HCT116 (cell line): ENCODE measurements at regions not wholly inside any gene's neighbourhood (a gene's known extent, or its start where the extent isn't known, plus 50 kb on each side); places are given as distances from the start of the nearest gene placed in this dataset.

Source experiments
- ATAC-seq: fragments of 200-7000 bp; cut with Tn5 transposase; 2 replicates; pipeline ENCODE4 v1.9.1; 2020; ENCODE audit warnings: mild to moderate bottlenecking, moderate library complexity
- BruUV-seq: library from RNA; stranded (reverse); fragments of 400-500 nt; replicated peaks from 2 replicates; lab custom pipeline; 2021; lab: Mats Ljungman, UMichigan
- CTCF ChIA-PET: fragments of 300-600 bp; sonication (Branson Sonifier 250); formaldehyde crosslinking; loops from one replicate; lab custom pipeline; 2021; ENCODE audit warnings: antibody characterized with exemption; lab: Charles Lee
- POLR2A ChIA-PET: fragments of 300-600, 350-600 bp; sonication (Branson Sonifier 250); formaldehyde crosslinking; loops from one replicate; lab custom pipeline; 2021; ENCODE audit warnings: antibody characterized with exemption; lab: Charles Lee
- RAD21 ChIA-PET, 2 experiments: fragments of 300-600 bp; sonication (Branson Sonifier 250); formaldehyde crosslinking; loops; one replicate each; lab custom pipeline; 2023; ENCODE audit warnings: low total read pairs in 2 of 2; ENCODE audit not compliant: uncharacterized antibody in 2 of 2, unreplicated experiment in 2 of 2, low non-redundant PET in 1 of 2; lab: Charles Lee
- DNase-seq: peaks from one replicate; pipeline ENCODE4 v3.0.0-alpha.2; 2010; ENCODE audit warnings: low read depth, low spot score
- H2AFZ ChIP-seq: fragments of 200-600 bp; shearing (Covaris generic), sonication (generic); 2 replicates; pipeline ENCODE4 v1.6.1; 2017; ENCODE audit warnings: low read depth, mixed run types, mixed read lengths, antibody characterized with exemption, low read length; ENCODE audit not compliant: poor library complexity, severe bottlenecking
- H3K27ac ChIP-seq: 2 replicates; pipeline ENCODE4 v1.5.1; 2012; ENCODE audit warnings: low read depth, low read length
- H3K27me3 ChIP-seq: fragments of 200-600 bp; sonication (generic); 2 replicates; pipeline ENCODE4 v1.6.1; 2016; ENCODE audit warnings: mixed run types, low read length, mixed read lengths; ENCODE audit not compliant: insufficient read depth
- H3K36me3 ChIP-seq, 2 experiments: fragments of 200-500 bp in 1 of 2; fragments of 200-600 bp in 1 of 2; sonication (Bioruptor generic) in 1 of 2; sonication (generic) in 1 of 2; 2 replicates each; pipeline versions ENCODE4 v1.5.1 to v1.6.1; 2014 to 2016; ENCODE audit warnings: low read length in 2 of 2, inconsistent platforms in 1 of 2, mixed read lengths in 1 of 2, mixed run types in 1 of 2; ENCODE audit not compliant: insufficient read depth in 2 of 2, control insufficient read depth in 1 of 2
- H3K4me1 ChIP-seq, 2 experiments: fragments of 200-600 bp in 1 of 2; sonication (generic) in 1 of 2; 2 replicates each; pipeline versions ENCODE4 v1.5.1 to v1.6.1; 2012 to 2017; ENCODE audit warnings: low read length in 2 of 2, inconsistent platforms in 1 of 2, mild to moderate bottlenecking in 1 of 2, mixed read lengths in 1 of 2, mixed run types in 1 of 2, moderate library complexity in 1 of 2; ENCODE audit not compliant: insufficient read depth in 2 of 2, control insufficient read depth in 1 of 2
- H3K4me2 ChIP-seq: fragments of 200-600 bp; sonication (generic); 2 replicates; pipeline ENCODE4 v1.6.1; 2017; ENCODE audit warnings: mixed run types, low read length, mixed read lengths
- H3K4me3 ChIP-seq, 2 experiments: fragments of 200-600 bp in 1 of 2; sonication (generic) in 1 of 2; replicated peaks in 1 of 2; 2 replicates each; pipeline ENCODE4 v1.5.1; 2011 to 2016; ENCODE audit warnings: low read length in 2 of 2, control low read depth in 1 of 2, low read depth in 1 of 2, mild to moderate bottlenecking in 1 of 2, mixed read lengths in 1 of 2, mixed run types in 1 of 2
- H3K79me2 ChIP-seq: fragments of 200-600 bp; sonication (generic); 2 replicates; pipeline ENCODE4 v1.6.1; 2017; ENCODE audit warnings: mild to moderate bottlenecking, mixed run types, low read length, moderate library complexity, mixed read lengths; ENCODE audit not compliant: insufficient read depth
- H3K9ac ChIP-seq: fragments of 200-600 bp; sonication (generic); 2 replicates; pipeline ENCODE4 v1.6.1; 2016; ENCODE audit warnings: low read length, mixed read lengths
- H3K9me2 ChIP-seq: fragments of 200-600 bp; sonication (generic), shearing (Covaris generic); 2 replicates; pipeline ENCODE4 v1.6.1; 2017; ENCODE audit warnings: mixed run types, mild to moderate bottlenecking, moderate library complexity; ENCODE audit not compliant: insufficient read depth
- H3K9me3 ChIP-seq, 2 experiments: fragments of 200-500 bp in 1 of 2; fragments of 200-600 bp in 1 of 2; sonication (Bioruptor generic) in 1 of 2; sonication (generic) in 1 of 2; 2 replicates each; pipeline ENCODE4 v1.6.1; 2014 to 2017; ENCODE audit warnings: low read length in 2 of 2, mixed read lengths in 2 of 2, inconsistent platforms in 1 of 2, low read depth in 1 of 2, mild to moderate bottlenecking in 1 of 2, mixed run types in 1 of 2, moderate library complexity in 1 of 2; ENCODE audit not compliant: control insufficient read depth in 1 of 2, insufficient read depth in 1 of 2
- H4K20me1 ChIP-seq: fragments of 200-600 bp; sonication (generic), shearing (Covaris generic); 2 replicates; pipeline ENCODE4 v1.6.1; 2017; ENCODE audit warnings: mixed run types, mild to moderate bottlenecking, moderate library complexity; ENCODE audit not compliant: insufficient read depth
- CEBPB ChIP-seq: IDR thresholded peaks from 2 replicates; pipeline ENCODE4 v1.6.1; 2012; ENCODE audit warnings: low read depth
- EGR1 ChIP-seq: IDR thresholded peaks from 2 replicates; pipeline ENCODE4 v1.6.1; 2012; ENCODE audit warnings: low read depth
- EZH2phosphoT487 ChIP-seq: fragments of 200-600 bp; IDR thresholded peaks from 2 replicates; pipeline ENCODE4 v1.6.1; 2018; ENCODE audit warnings: antibody characterized with exemption, borderline replicate concordance
- JUND ChIP-seq: IDR thresholded peaks from 2 replicates; pipeline ENCODE4 v1.6.1; 2012
- MAX ChIP-seq: IDR thresholded peaks from 2 replicates; pipeline ENCODE4 v1.6.1; 2012
- POLR2A ChIP-seq: IDR thresholded peaks from 2 replicates; pipeline ENCODE4 v1.7.0; 2011; ENCODE audit warnings: borderline replicate concordance; ENCODE audit not compliant: insufficient read depth, insufficient read length; ENCODE audit errors: extremely low read depth
- POLR2AphosphoS5 ChIP-seq: IDR thresholded peaks from 2 replicates; pipeline ENCODE4 v1.6.1; 2011; ENCODE audit warnings: mild to moderate bottlenecking, low read depth, low read length, moderate library complexity
- RAD21 ChIP-seq: IDR thresholded peaks from 2 replicates; pipeline ENCODE4 v1.6.1; 2012; ENCODE audit warnings: low read depth, mild to moderate bottlenecking
- SIN3A ChIP-seq: IDR thresholded peaks from 2 replicates; pipeline ENCODE4 v1.6.1; 2012; ENCODE audit warnings: low read depth
- TCF7L2 ChIP-seq: IDR thresholded peaks from 2 replicates; pipeline ENCODE4 v1.7.0; 2011; ENCODE audit warnings: borderline replicate concordance, inconsistent platforms; ENCODE audit not compliant: insufficient read depth, insufficient read length; ENCODE audit errors: extremely low read depth
- YY1 ChIP-seq: IDR thresholded peaks from 2 replicates; pipeline ENCODE4 v1.6.1; 2011; ENCODE audit warnings: low read length, low read depth, moderate library complexity, mild to moderate bottlenecking; ENCODE audit not compliant: insufficient replicate concordance; ENCODE audit errors: extremely low read depth
- ZBTB33 ChIP-seq: IDR thresholded peaks from 2 replicates; pipeline ENCODE4 v1.6.1; 2011; ENCODE audit warnings: mild to moderate bottlenecking, low read length, moderate library complexity; ENCODE audit not compliant: insufficient replicate concordance; ENCODE audit errors: extremely low read depth
- ZNF274 ChIP-seq: fragments of 200-500 bp; sonication (Bioruptor generic); IDR thresholded peaks from 2 replicates; pipeline ENCODE4 v1.6.1; 2014; ENCODE audit warnings: mild to moderate bottlenecking, low read depth, low read length, inconsistent platforms
- intact Hi-C: fragments of 100-400 bp; cut with micrococcal nuclease; formaldehyde crosslinking; loops from 2 replicates; pipeline ENCODE4 v1.10.0; 2022

- no peak for TF ChIP-seq YY1
- TF ChIP-seq, all 23 proteins: peak for 0
Observed at GRCh38 chr14:97796511-97796910, 999.3 kb downstream of the VRK1 start (continued).

- H3K79me2 ChIP-seq = no peaks in the 10 kb centered on the region
- POLR2A ChIA-PET = no interaction called here
- BruUV-seq = no TSS peak
- intact Hi-C loops = no loop called here
- CTCF ChIA-PET = no interaction called here
- ATAC-seq = no peak
- RAD21 ChIA-PET = no interaction called here
- H3K36me3 ChIP-seq = no peaks in the 10 kb centered on the region
- no peaks in the 10 kb centered on the region for H4K20me1 ChIP-seq
- H3K4me2 ChIP-seq = no peak overlapping the region
- no peak for DNase-seq
- H3K4me3 ChIP-seq = no peak overlapping the region
- H3K27ac ChIP-seq = no peak overlapping the region
- no peaks in the 10 kb centered on the region for H3K4me1 ChIP-seq
- H3K9ac ChIP-seq = no peak overlapping the region
- H3K9me3 ChIP-seq = no peaks in the 10 kb centered on the region
- no peaks in the 10 kb centered on the region for H3K9me2 ChIP-seq
- TF ChIP-seq SIN3A (no peak), YY1 (no peak), ZNF274 (no peak), POLR2AphosphoS5 (no peak), EZH2phosphoT487 (no peak), POLR2A (no peak), ZBTB33 (no peak), TCF7L2 (no peak), EGR1 (no peak), CEBPB (no peak), MAX (no peak), JUND (no peak), RAD21 (no peak)
- no peak overlapping the region for H2AFZ ChIP-seq
- no peaks in the 10 kb centered on the region for H3K27me3 ChIP-seq
Observed at GRCh38 chr14:97798176-97798575, 1001.0 kb downstream of the VRK1 start.
